Mesothelial cell of epicardium (in vitro differentiated cells): ENCODE measurements at regions not wholly inside any gene's neighbourhood (a gene's known extent, or its start where the extent isn't known, plus 50 kb on each side); places are given as distances from the start of the nearest gene placed in this dataset.

Source experiments
- DNase-seq, 2 experiments: peaks; one replicate each; pipeline ENCODE4 v3.0.0; 2021; ENCODE audit warnings: low spot score in 2 of 2; ENCODE audit not compliant: unreplicated experiment in 2 of 2
- H3K27ac Mint-ChIP-seq: 2 replicates; pipeline ENCODE4 v1.8.0; 2021; ENCODE audit warnings: mixed read lengths
- H3K27me3 Mint-ChIP-seq: 2 replicates; pipeline ENCODE4 v1.8.0; 2021; ENCODE audit warnings: low read depth, mixed read lengths
- H3K36me3 Mint-ChIP-seq: 2 replicates; pipeline ENCODE4 v1.8.0; 2021; ENCODE audit warnings: mixed read lengths
- H3K4me1 Mint-ChIP-seq: 2 replicates; pipeline ENCODE4 v1.8.0; 2021; ENCODE audit warnings: mixed read lengths
- H3K4me3 Mint-ChIP-seq: 2 replicates; pipeline ENCODE4 v1.8.0; 2021; ENCODE audit warnings: mild to moderate bottlenecking, moderate library complexity, mixed read lengths
- H3K9me3 Mint-ChIP-seq: 2 replicates; pipeline ENCODE4 v1.8.0; 2021; ENCODE audit warnings: mixed read lengths
- TF ChIP-seq, protein P1 (sequence below): fragments of 200-600 bp; sonication (generic); IDR thresholded peaks from one replicate; pipeline ENCODE4 v1.5.0; 2021; ENCODE audit warnings: antibody characterized with exemption; ENCODE audit not compliant: unreplicated experiment

DNA sequence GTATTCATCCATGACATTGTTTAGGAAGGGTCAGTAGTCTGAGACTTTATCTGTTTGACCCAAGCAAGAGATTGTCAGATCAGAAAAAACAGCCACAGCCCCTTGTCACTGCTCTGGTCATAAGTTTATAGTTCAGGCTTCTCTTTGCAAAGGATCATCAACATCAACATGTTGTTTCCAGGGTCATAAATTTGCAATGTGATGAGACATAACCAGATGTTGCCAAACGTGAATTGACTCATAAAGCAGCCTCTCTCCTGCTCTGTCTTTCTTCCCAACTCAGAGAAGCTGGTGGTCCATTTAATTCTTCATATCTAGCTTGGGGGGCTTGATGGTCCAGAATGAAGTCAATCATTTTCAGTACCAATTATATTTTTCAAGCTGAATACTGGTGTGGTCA lies 507.2 kb upstream of the PBX1 start:
- Mint-ChIP-seq H3K4me3 (no peak overlapping the region), H3K9me3 (no peaks in the 10 kb centered on the region), H3K4me1 (no peaks in the 10 kb centered on the region)

DNA sequence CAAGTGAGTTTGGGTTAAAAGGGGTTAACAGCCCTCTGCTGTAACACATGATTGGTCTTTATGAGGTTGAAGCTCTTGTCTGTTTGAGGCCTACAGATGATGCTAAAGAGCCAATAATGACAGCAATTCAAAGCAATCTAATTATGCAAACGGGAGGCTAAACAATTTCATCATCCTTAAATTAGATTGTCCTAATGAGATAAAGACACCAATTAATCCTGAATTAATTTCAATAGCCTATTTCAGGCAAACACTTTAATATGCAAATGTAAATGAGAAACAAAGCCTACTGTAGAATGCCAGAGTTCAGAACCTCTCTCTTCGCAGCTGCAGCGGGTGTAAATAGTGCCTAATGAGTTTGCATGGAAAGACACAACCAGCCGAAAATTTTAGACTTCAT lies 504.7 kb upstream of the PBX1 start:
- no peak for DNase-seq
- peaks cover 15% of the 10 kb centered on the region for H3K4me1 Mint-ChIP-seq
- no peak overlapping the region for H3K27ac Mint-ChIP-seq
- H3K9me3 Mint-ChIP-seq: no peaks in the 10 kb centered on the region
- no peaks in the 10 kb centered on the region for H3K36me3 Mint-ChIP-seq
- H3K27me3 Mint-ChIP-seq: no peaks in the 10 kb centered on the region
- no peak overlapping the region for H3K4me3 Mint-ChIP-seq
- TF ChIP-seq, protein P1, sequence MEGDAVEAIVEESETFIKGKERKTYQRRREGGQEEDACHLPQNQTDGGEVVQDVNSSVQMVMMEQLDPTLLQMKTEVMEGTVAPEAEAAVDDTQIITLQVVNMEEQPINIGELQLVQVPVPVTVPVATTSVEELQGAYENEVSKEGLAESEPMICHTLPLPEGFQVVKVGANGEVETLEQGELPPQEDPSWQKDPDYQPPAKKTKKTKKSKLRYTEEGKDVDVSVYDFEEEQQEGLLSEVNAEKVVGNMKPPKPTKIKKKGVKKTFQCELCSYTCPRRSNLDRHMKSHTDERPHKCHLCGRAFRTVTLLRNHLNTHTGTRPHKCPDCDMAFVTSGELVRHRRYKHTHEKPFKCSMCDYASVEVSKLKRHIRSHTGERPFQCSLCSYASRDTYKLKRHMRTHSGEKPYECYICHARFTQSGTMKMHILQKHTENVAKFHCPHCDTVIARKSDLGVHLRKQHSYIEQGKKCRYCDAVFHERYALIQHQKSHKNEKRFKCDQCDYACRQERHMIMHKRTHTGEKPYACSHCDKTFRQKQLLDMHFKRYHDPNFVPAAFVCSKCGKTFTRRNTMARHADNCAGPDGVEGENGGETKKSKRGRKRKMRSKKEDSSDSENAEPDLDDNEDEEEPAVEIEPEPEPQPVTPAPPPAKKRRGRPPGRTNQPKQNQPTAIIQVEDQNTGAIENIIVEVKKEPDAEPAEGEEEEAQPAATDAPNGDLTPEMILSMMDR: no peak

More for the DNA sequence above, 507.2 kb upstream of the PBX1 start:
- TF ChIP-seq, protein P1: no peak
- Mint-ChIP-seq H3K27me3 (no peaks in the 10 kb centered on the region), H3K36me3 (no peaks in the 10 kb centered on the region), H3K27ac (no peak overlapping the region)
- DNase-seq: no peak

DNA sequence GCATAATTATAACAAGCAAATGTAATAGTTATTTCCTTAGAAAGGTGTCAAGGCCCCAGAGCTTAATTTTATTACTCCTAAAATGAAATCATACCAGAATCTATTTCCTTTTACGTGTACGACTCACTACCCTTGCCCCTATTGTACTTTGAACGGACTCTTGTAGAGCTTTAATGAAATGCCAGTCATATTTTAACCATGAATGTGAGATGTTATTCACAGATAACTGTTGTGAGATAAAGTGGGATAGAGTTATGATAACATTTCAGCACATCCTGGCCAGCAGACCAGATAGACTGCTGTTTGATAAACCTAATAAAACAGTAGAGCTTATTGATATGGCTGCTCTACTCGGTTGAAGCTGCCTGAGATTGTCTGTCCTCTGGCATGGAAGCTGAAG lies 500.8 kb upstream of the PBX1 start:
- no peak for DNase-seq
- TF ChIP-seq, protein P1: no peak
- Mint-ChIP-seq H3K4me1 (peaks cover 35% of the 10 kb centered on the region), H3K27me3 (no peaks in the 10 kb centered on the region), H3K9me3 (no peaks in the 10 kb centered on the region), H3K36me3 (no peaks in the 10 kb centered on the region), H3K27ac (peak overlapping the region; percentile 13), H3K4me3 (no peak overlapping the region)

DNA sequence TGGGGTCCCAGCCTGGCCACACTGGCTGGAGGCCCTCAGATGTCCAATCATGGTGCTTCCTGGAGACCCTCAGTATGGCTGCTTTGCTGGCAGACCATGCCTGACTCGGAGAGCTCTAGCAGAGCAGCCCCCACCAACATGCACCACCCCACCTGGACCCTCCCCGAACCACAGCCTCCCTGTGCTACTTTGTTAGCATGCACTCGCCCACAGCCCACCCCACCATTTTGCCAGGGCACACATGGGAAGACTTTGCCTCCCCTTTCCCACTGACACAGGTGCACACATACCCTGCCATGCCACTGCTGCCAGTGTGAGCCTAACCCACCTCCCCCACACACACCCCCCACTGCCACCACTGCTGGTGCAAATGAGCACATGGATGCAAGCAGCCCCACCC lies 497.5 kb upstream of the PBX1 start:
- TF ChIP-seq, protein P1: no peak
- Mint-ChIP-seq H3K36me3 (no peaks in the 10 kb centered on the region), H3K27ac (no peak overlapping the region), H3K4me3 (no peak overlapping the region), H3K9me3 (no peaks in the 10 kb centered on the region), H3K4me1 (peaks cover 50% of the 10 kb centered on the region), H3K27me3 (no peaks in the 10 kb centered on the region)
- DNase-seq: no peak

DNA sequence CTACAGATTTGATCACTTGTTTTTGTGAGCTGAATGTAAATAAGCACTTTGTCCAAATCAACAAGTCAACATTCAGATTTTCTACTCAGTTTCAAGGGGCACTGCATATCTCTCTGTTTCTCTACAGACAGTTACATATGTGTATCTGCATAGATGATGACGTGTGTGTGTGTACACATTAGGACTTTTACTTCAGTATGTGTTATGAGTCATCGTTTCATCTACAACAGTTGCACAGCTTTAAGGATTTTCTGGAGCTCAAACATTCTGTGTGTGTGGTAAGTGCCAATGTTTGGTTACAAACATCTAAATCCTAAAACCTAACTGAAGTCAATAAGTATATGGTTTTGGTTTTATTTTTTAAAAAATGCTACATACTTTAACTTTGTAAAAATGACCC lies 494.5 kb upstream of the PBX1 start:
- Mint-ChIP-seq H3K36me3 (peaks cover 11% of the 10 kb centered on the region), H3K4me3 (no peak overlapping the region), H3K27ac (no peak overlapping the region), H3K9me3 (peaks cover 21% of the 10 kb centered on the region), H3K4me1 (peaks cover 35% of the 10 kb centered on the region), H3K27me3 (no peaks in the 10 kb centered on the region)
- TF ChIP-seq, protein P1: no peak
- no peak for DNase-seq

DNA sequence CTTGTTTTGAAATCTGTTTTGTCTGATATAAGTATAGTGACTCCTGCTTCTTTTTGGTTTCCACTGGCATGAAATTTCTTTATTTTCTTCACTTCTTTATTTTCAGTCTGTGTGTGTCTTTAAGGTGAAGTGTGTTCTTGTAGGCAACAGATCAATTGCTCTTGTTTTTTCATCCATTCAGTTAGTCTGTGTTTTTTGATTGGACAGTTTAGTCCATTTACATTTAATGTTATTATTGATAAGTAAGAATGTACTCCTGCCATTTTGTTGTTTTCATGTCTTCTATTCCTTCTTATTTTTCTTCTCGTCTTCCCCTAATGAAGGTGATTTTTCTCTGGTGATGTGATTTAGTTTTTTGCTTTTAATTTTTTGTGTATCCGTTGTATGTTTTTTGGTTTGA lies 487.7 kb upstream of the PBX1 start:
- no peak overlapping the region for H3K4me3 Mint-ChIP-seq
- no peaks in the 10 kb centered on the region for H3K27me3 Mint-ChIP-seq
- no peaks in the 10 kb centered on the region for H3K4me1 Mint-ChIP-seq
- H3K9me3 Mint-ChIP-seq: peaks cover 62% of the 10 kb centered on the region
- no peak for DNase-seq
- TF ChIP-seq, protein P1: no peak
- H3K36me3 Mint-ChIP-seq: peaks cover 36% of the 10 kb centered on the region
- H3K27ac Mint-ChIP-seq: no peak overlapping the region
